ENCODE measurements at regions not wholly inside any gene's neighbourhood (a gene's known extent, or its start where the extent isn't known, plus 50 kb on each side); places are given as distances from the start of the nearest gene placed in this dataset.

DNA sequence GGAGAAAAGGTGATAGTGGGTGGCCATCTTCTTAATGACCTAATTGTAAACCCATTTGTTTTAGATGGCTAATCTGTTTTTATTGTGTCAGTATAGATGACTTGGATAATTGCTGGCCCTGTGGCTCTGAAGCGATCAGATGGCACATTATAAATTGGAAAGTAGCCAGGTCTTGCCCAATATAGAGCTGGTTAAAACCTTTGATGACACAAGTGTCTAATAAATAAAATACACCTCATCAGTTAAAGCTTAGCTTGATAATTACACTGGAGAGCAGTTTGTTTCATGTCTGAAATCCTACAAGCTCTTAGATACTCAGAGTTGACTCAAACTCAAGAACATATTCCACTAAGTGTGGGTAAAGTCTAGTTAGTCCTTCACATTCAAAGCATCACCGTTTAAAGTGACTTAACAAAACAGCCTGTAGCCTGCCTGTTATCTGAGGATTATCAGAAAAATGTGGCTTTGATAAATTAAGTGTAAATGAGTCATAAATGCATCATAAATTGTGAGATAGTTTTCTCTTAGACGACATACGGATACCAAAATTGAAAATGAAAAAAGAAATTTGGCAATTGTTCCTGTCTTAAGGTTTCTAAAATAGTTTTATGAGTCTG lies 280.9 kb downstream of the LRIG3 start:
- DNase-seq, result peak; percentile 71
- H2AK9ac ChIP-seq (replicated peaks; ENCODE audit: low read depth, low read length, poor library complexity), result no peak overlapping the region
- no peak overlapping the region for H3K4me3 ChIP-seq (ENCODE audit: insufficient read depth, low read depth, low read length)
- peak overlapping the region; percentile 43; the same call in 1 of the 2 replicates for H2BK20ac ChIP-seq (ENCODE audit: low read depth, low read length)
- peak; percentile 44 for ATAC-seq (ENCODE audit: low read depth)
- H4K8ac ChIP-seq (ENCODE audit: low read depth in 2 of 2, low read length in 2 of 2), result no peak overlapping the region; a peak in 1 of 4 replicates
- CTCF ChIA-PET, result no interaction called here
- no peak overlapping the region for H4K5ac ChIP-seq (ENCODE audit: low read depth, low read length)
- BruUV-seq (replicated peaks), result no TSS peak
- H4K20me1 ChIP-seq (ENCODE audit: insufficient read depth, low read length), result no peaks in the 10 kb centered on the region
- H3K56ac ChIP-seq (ENCODE audit: extremely low read depth, insufficient read depth, low read length), result no peak overlapping the region
- no peak overlapping the region for H3K27ac ChIP-seq (ENCODE audit: insufficient read depth, low read length)
- intact Hi-C loops (cut with micrococcal nuclease), result no loop called here
- no peak overlapping the region for H3K23ac ChIP-seq (ENCODE audit: low read depth, low read length)
- peaks cover 2% of the 10 kb centered on the region; the same call in 1 of the 2 replicates for H3K4me1 ChIP-seq (ENCODE audit: control insufficient read depth, insufficient read depth, low read length)
- no peaks in the 10 kb centered on the region for H3K36me3 ChIP-seq (ENCODE audit: control insufficient read depth, insufficient read depth, low read length)
- H2BK5ac ChIP-seq (ENCODE audit: low read depth, low read length, poor library complexity, severe bottlenecking), result no peak overlapping the region
- 0 out of 2 replicates have a peak, but pooled peaks cover 3% of the 10 kb centered on the region for H3K9me1 ChIP-seq (ENCODE audit: insufficient read depth, low read length)
- H2BK15ac ChIP-seq (ENCODE audit: low read depth, low read length), result no peak overlapping the region
- dilution Hi-C loops (cut with HindIII; ENCODE audit: low sequenced_read_pairs, unreplicated experiment), result no loop called here
- H2BK120ac ChIP-seq (ENCODE audit: low read depth, low read length), result no peak overlapping the region
- no peak overlapping the region for H3K14ac ChIP-seq (replicated peaks; ENCODE audit: low read depth, low read length)
- TF ChIP-seq FOS (IDR thresholded peaks at IDR 0.05; ENCODE audit: low read depth, low read length) (0 out of 2 replicates have a peak, but pooled peaks have one; percentile 7), CEBPB (IDR thresholded peaks at IDR 0.05; ENCODE audit: low read depth, low read length) (peak; percentile 75), MAFK (IDR thresholded peaks at IDR 0.05; ENCODE audit: low read depth, low read length) (no peak), NFE2L2 (IDR thresholded peaks at IDR 0.05; ENCODE audit: low read depth, low read length) (0 out of 2 replicates have a peak, but pooled peaks have one; percentile 12), RAD21 (IDR thresholded peaks at IDR 0.05; ENCODE audit: low read length) (no peak)
- TF ChIP-seq, protein P1, sequence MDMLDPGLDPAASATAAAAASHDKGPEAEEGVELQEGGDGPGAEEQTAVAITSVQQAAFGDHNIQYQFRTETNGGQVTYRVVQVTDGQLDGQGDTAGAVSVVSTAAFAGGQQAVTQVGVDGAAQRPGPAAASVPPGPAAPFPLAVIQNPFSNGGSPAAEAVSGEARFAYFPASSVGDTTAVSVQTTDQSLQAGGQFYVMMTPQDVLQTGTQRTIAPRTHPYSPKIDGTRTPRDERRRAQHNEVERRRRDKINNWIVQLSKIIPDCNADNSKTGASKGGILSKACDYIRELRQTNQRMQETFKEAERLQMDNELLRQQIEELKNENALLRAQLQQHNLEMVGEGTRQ (IDR thresholded peaks at IDR 0.05; ENCODE audit: low read depth, low read length), result no peak
- no peak overlapping the region for H2AFZ ChIP-seq (replicated peaks; ENCODE audit: low read length, poor library complexity)
- H3K27me3 ChIP-seq (ENCODE audit: control insufficient read depth, insufficient read depth, low read length), result no peaks in the 10 kb centered on the region
- no peak overlapping the region for H3K4ac ChIP-seq (ENCODE audit: low read depth, low read length)
- H2AK5ac ChIP-seq (ENCODE audit: low read depth, low read length), result no peak overlapping the region
- in situ Hi-C loops (cut with MboI; ENCODE audit: low sequenced_read_pairs), result no loop called here
- H3K9ac ChIP-seq (ENCODE audit: low read depth, low read length), result no peak overlapping the region
- no peak overlapping the region for H4K91ac ChIP-seq (ENCODE audit: insufficient read depth, low read depth, low read length)
- POLR2A ChIA-PET (ENCODE audit: unreplicated experiment), result interaction anchor here (0.9 kb wide), 1 partner anchor 11 kb away, joined by 3 read pairs; no protein-coding TSS in a partner anchor
- peak overlapping the region; percentile 12; the same call in 1 of the 2 replicates for H3K4me2 ChIP-seq (ENCODE audit: low read depth, low read length)
- H3K9me3 ChIP-seq (ENCODE audit: control insufficient read depth, insufficient read depth, low read length), result no peaks in the 10 kb centered on the region
- no CpG with 5 or more reads among the region's 4 CpGs for WGBS, 2 experiments (ENCODE audit: extremely low coverage in 2 of 2, insufficient read length in 1 of 2)
- H3K18ac ChIP-seq (ENCODE audit: low read depth, low read length), result no peak overlapping the region
- no peaks in the 10 kb centered on the region for H3K79me1 ChIP-seq (ENCODE audit: low read depth in 1 of 2, low read length in 2 of 2)
